IMR-90 (cell line): ENCODE measurements at regions not wholly inside any gene's neighbourhood (a gene's known extent, or its start where the extent isn't known, plus 50 kb on each side); places are given as distances from the start of the nearest gene placed in this dataset.

ENCODE experiments used
- ATAC-seq: fragments of 200-7000 bp; cut with Tn5 transposase; 2 replicates; pipeline ENCODE4 v1.9.1; 2020; ENCODE audit warnings: low read depth, mild to moderate bottlenecking, moderate library complexity
- BruUV-seq: library from RNA; stranded (reverse); fragments of 400-500 nt; replicated peaks from 2 replicates; lab custom pipeline; 2021; lab: Mats Ljungman, UMichigan
- CTCF ChIA-PET: fragments of 300-600 bp; formaldehyde crosslinking; extraction: SDS; loops from one replicate; lab custom pipeline; 2021; ENCODE audit warnings: antibody characterized with exemption; lab: Yijun Ruan, JAX
- POLR2A ChIA-PET: fragments of 300-600 bp; sonication (Branson Sonifier 250); formaldehyde crosslinking; loops from one replicate; lab custom pipeline; 2022; ENCODE audit warnings: antibody characterized with exemption; ENCODE audit not compliant: unreplicated experiment; lab: Charles Lee
- DNase-seq: peaks from one replicate; pipeline ENCODE4 v3.0.0; 2013
- H2AFZ ChIP-seq: replicated peaks from 2 replicates; pipeline ENCODE3; 2013; ENCODE audit warnings: low read length, mild to moderate bottlenecking; ENCODE audit not compliant: poor library complexity
- H2AK5ac ChIP-seq: 2 replicates; pipeline ENCODE4 v1.6.1; 2013; ENCODE audit warnings: low read depth, low read length, inconsistent platforms
- H2AK9ac ChIP-seq: replicated peaks from 2 replicates; pipeline ENCODE3; 2013; ENCODE audit warnings: mild to moderate bottlenecking, low read depth, low read length, moderate library complexity; ENCODE audit not compliant: poor library complexity
- H2BK120ac ChIP-seq: 2 replicates; pipeline ENCODE4 v1.6.1; 2013; ENCODE audit warnings: low read depth, low read length, inconsistent platforms
- H2BK15ac ChIP-seq: 3 replicates; pipeline ENCODE4 v1.6.1; 2013; ENCODE audit warnings: low read depth, low read length, inconsistent platforms
- H2BK20ac ChIP-seq: 2 replicates; pipeline ENCODE4 v1.6.1; 2013; ENCODE audit warnings: low read depth, mild to moderate bottlenecking, inconsistent platforms, low read length, moderate library complexity
- H2BK5ac ChIP-seq: 2 replicates; pipeline ENCODE4 v1.6.1; 2013; ENCODE audit warnings: mild to moderate bottlenecking, low read depth, low read length, inconsistent platforms; ENCODE audit not compliant: poor library complexity, severe bottlenecking
- H3K14ac ChIP-seq: replicated peaks from 2 replicates; pipeline ENCODE4 v1.6.1; 2013; ENCODE audit warnings: low read depth, low read length, inconsistent platforms
- H3K18ac ChIP-seq: 2 replicates; pipeline ENCODE4 v1.6.1; 2013; ENCODE audit warnings: low read depth, low read length, control low read depth
- H3K23ac ChIP-seq: 2 replicates; pipeline ENCODE4 v1.6.1; 2013; ENCODE audit warnings: low read depth, low read length, inconsistent platforms
- H3K27ac ChIP-seq: 2 replicates; pipeline ENCODE4 v1.5.1; 2013; ENCODE audit warnings: mild to moderate bottlenecking, control low read depth, low read length; ENCODE audit not compliant: insufficient read depth
- H3K27me3 ChIP-seq: 2 replicates; pipeline ENCODE4 v1.6.1; 2013; ENCODE audit warnings: low read length; ENCODE audit not compliant: control insufficient read depth, insufficient read depth
- H3K36me3 ChIP-seq: 2 replicates; pipeline ENCODE4 v1.6.1; 2013; ENCODE audit warnings: low read length, mixed read lengths; ENCODE audit not compliant: control insufficient read depth, insufficient read depth
- H3K4ac ChIP-seq: 2 replicates; pipeline ENCODE4 v1.6.1; 2013; ENCODE audit warnings: low read depth, low read length, inconsistent platforms
- H3K4me1 ChIP-seq: 2 replicates; pipeline ENCODE4 v1.6.1; 2013; ENCODE audit warnings: low read length, mixed read lengths; ENCODE audit not compliant: control insufficient read depth, insufficient read depth
- H3K4me2 ChIP-seq: 2 replicates; pipeline ENCODE4 v1.6.1; 2013; ENCODE audit warnings: low read depth, mild to moderate bottlenecking, control low read depth, low read length, moderate library complexity
- H3K4me3 ChIP-seq: 2 replicates; pipeline ENCODE4 v1.5.1; 2013; ENCODE audit warnings: low read depth, mild to moderate bottlenecking, control low read depth, low read length, moderate library complexity; ENCODE audit not compliant: insufficient read depth
- H3K56ac ChIP-seq: 2 replicates; pipeline ENCODE4 v1.6.1; 2013; ENCODE audit warnings: low read length, inconsistent platforms; ENCODE audit not compliant: insufficient read depth; ENCODE audit errors: extremely low read depth
- H3K79me1 ChIP-seq, 2 experiments: 2 replicates each; pipeline ENCODE4 v1.6.1; 2013; ENCODE audit warnings: low read length in 2 of 2, inconsistent platforms in 1 of 2, low read depth in 1 of 2
- H3K9ac ChIP-seq: 2 replicates; pipeline ENCODE4 v1.6.1; 2013; ENCODE audit warnings: low read depth, low read length, control low read depth
- H3K9me1 ChIP-seq: 2 replicates; pipeline ENCODE4 v1.6.1; 2013; ENCODE audit warnings: low read length, inconsistent platforms; ENCODE audit not compliant: insufficient read depth
- H3K9me3 ChIP-seq: 2 replicates; pipeline ENCODE4 v1.6.1; 2013; ENCODE audit warnings: low read length; ENCODE audit not compliant: control insufficient read depth, insufficient read depth
- H4K20me1 ChIP-seq: 2 replicates; pipeline ENCODE4 v1.6.1; 2013; ENCODE audit warnings: low read length, inconsistent platforms; ENCODE audit not compliant: insufficient read depth
- H4K5ac ChIP-seq: 2 replicates; pipeline ENCODE4 v1.6.1; 2013; ENCODE audit warnings: mild to moderate bottlenecking, low read depth, low read length, control low read depth
- H4K8ac ChIP-seq, 2 experiments: 2 replicates each; pipeline ENCODE4 v1.6.1; 2013; ENCODE audit warnings: low read depth in 2 of 2, low read length in 2 of 2, control low read depth in 1 of 2, inconsistent platforms in 1 of 2
- H4K91ac ChIP-seq: 2 replicates; pipeline ENCODE4 v1.6.1; 2013; ENCODE audit warnings: low read depth, low read length, inconsistent platforms; ENCODE audit not compliant: insufficient read depth
- CEBPB ChIP-seq: IDR thresholded peaks from 2 replicates; pipeline ENCODE4 v1.6.1; 2012; ENCODE audit warnings: low read depth, low read length, improper control_type of control experiment
- CHD1 ChIP-seq: IDR thresholded peaks from 2 replicates; pipeline ENCODE4 v1.6.1; 2012; ENCODE audit warnings: low read depth, low read length, improper control_type of control experiment
- MXI1 ChIP-seq: IDR thresholded peaks from 2 replicates; pipeline ENCODE4 v1.6.1; 2012; ENCODE audit warnings: low read depth, mild to moderate bottlenecking, low read length, moderate library complexity, borderline replicate concordance
- NFE2L2 ChIP-seq: fragments of 150-350 bp; IDR thresholded peaks from 2 replicates; pipeline ENCODE4 v1.6.1; 2016; ENCODE audit warnings: low read depth, mild to moderate bottlenecking, low read length
- POLR2A ChIP-seq: IDR thresholded peaks from 2 replicates; pipeline ENCODE4 v1.6.1; 2012; ENCODE audit warnings: mild to moderate bottlenecking, low read depth, low read length
- RAD21 ChIP-seq: IDR thresholded peaks from 2 replicates; pipeline ENCODE4 v1.6.1; 2012; ENCODE audit warnings: low read length, improper control_type of control experiment
- RCOR1 ChIP-seq: IDR thresholded peaks from 2 replicates; pipeline ENCODE4 v1.6.1; 2012; ENCODE audit warnings: mild to moderate bottlenecking, low read length, improper control_type of control experiment; ENCODE audit not compliant: insufficient replicate concordance
- WGBS, 2 experiments: methylation state at CpG; one replicate each; pipeline versions ENCODE4 v1.1.5 to v1.1.7; 2013; ENCODE audit warnings: missing lambda C conversion rate in 2 of 2; ENCODE audit not compliant: insufficient read length in 1 of 2; ENCODE audit errors: extremely low coverage in 2 of 2; 5-methylcytosine and 5-hydroxymethylcytosine counted together
- dilution Hi-C: fragments of 300-500 bp; cut with HindIII; formaldehyde crosslinking; loops from one replicate; pipeline ENCODE4 v1.14.3; 2018; ENCODE audit warnings: low sequenced_read_pairs; ENCODE audit not compliant: unreplicated experiment
- in situ Hi-C: fragments of 300-500 bp; cut with MboI; formaldehyde crosslinking; loops from 3 replicates; pipeline ENCODE4 v1.14.3; 2019; ENCODE audit warnings: low sequenced_read_pairs, inconsistent platforms, mixed read lengths
- intact Hi-C: fragments of 100-400 bp; cut with micrococcal nuclease; formaldehyde crosslinking; loops from 2 replicates; pipeline ENCODE4 v1.10.0; 2022
- TF ChIP-seq, protein P1 (sequence below): conservative IDR thresholded peaks from 2 replicates; pipeline ENCODE4 v1.5.1; 2012; ENCODE audit warnings: mild to moderate bottlenecking, low read depth, low read length, improper control_type of control experiment

DNA sequence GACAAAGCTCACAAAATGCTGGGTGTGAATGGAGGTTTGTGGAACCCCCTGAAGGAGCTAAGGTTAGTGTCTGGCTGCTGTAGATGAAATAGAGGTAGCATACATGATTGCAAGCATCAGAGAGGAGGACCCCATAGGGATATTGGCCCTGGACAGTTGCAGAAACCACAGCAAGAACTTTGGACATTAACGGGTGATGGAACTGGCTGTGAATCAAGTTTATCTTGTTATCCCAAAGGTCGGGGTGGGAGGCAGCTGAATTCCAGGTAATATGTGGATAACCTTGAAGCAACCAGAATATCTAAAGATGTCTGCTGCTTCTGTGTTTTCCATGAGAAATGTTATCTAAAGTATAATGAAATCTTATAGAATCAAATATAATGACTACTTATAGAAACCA is 447.7 kb downstream of the ZSWIM6 start:
- Histone ChIP-seq H3K4me3 (no peak overlapping the region), H3K36me3 (no peaks in the 10 kb centered on the region), H3K4me1 (no peaks in the 10 kb centered on the region), H3K4me2 (no peak overlapping the region), H3K9ac (no peak overlapping the region), H3K4ac (no peak overlapping the region), H4K5ac (no peak overlapping the region), H2AFZ (no peak overlapping the region), H3K9me3 (no peaks in the 10 kb centered on the region), H4K20me1 (no peaks in the 10 kb centered on the region), H2BK120ac (no peak overlapping the region), H2AK9ac (no peak overlapping the region), H2BK20ac (no peak overlapping the region), H3K56ac (no peak overlapping the region), H2BK15ac (no peak overlapping the region), H4K91ac (no peak overlapping the region), H4K8ac (no peak overlapping the region), H3K18ac (no peak overlapping the region), H3K14ac (no peak overlapping the region), H3K79me1 (no peaks in the 10 kb centered on the region), H3K9me1 (no peaks in the 10 kb centered on the region), H3K27ac (no peak overlapping the region), H3K23ac (no peak overlapping the region), H3K27me3 (peaks cover 7% of the 10 kb centered on the region), H2AK5ac (no peak overlapping the region), H2BK5ac (no peak overlapping the region)
- BruUV-seq, result no TSS peak
- ChIA-PET CTCF (no interaction called here), POLR2A (no interaction called here)
- no peak for TF ChIP-seq NFE2L2
- no peak for TF ChIP-seq MXI1
- TF ChIP-seq RAD21, result no peak
- no peak for TF ChIP-seq CHD1
- no peak for TF ChIP-seq CEBPB
- TF ChIP-seq POLR2A, result no peak
- TF ChIP-seq, protein P1, sequence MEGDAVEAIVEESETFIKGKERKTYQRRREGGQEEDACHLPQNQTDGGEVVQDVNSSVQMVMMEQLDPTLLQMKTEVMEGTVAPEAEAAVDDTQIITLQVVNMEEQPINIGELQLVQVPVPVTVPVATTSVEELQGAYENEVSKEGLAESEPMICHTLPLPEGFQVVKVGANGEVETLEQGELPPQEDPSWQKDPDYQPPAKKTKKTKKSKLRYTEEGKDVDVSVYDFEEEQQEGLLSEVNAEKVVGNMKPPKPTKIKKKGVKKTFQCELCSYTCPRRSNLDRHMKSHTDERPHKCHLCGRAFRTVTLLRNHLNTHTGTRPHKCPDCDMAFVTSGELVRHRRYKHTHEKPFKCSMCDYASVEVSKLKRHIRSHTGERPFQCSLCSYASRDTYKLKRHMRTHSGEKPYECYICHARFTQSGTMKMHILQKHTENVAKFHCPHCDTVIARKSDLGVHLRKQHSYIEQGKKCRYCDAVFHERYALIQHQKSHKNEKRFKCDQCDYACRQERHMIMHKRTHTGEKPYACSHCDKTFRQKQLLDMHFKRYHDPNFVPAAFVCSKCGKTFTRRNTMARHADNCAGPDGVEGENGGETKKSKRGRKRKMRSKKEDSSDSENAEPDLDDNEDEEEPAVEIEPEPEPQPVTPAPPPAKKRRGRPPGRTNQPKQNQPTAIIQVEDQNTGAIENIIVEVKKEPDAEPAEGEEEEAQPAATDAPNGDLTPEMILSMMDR, result no peak
- no peak for TF ChIP-seq RCOR1
- DNase-seq (no peak), ATAC-seq (no peak)
- WGBS, 2 experiments, result no CpG with 5 or more reads among the region's 2 CpGs
- intact Hi-C loops, result no loop called here
- dilution Hi-C loops, result no loop called here
- in situ Hi-C loops, result no loop called here
